CD4-positive, alpha-beta T cell (primary cell): ENCODE measurements at regions not wholly inside any gene's neighbourhood (a gene's known extent, or its start where the extent isn't known, plus 50 kb on each side); places are given as distances from the start of the nearest gene placed in this dataset.

Source experiments
- ATAC-seq: fragments of 200-7000 bp; cut with Tn5 transposase; one replicate; pipeline ENCODE4 v1.10.0; 2022; ENCODE audit warnings: mild to moderate bottlenecking; ENCODE audit not compliant: poor library complexity
- CTCF ChIA-PET: fragments of 350-600 bp; sonication (Branson Sonifier 250); formaldehyde crosslinking; loops from one replicate; lab custom pipeline; 2021; ENCODE audit warnings: antibody characterized with exemption, inconsistent platforms; lab: Charles Lee
- POLR2A ChIA-PET: fragments of 350-600 bp; sonication (Branson Sonifier 250); formaldehyde crosslinking; loops from one replicate; lab custom pipeline; 2021; ENCODE audit warnings: antibody characterized with exemption, inconsistent platforms; lab: Charles Lee
- DNase-seq, 14 experiments: peaks; one replicate each; pipeline ENCODE4 v3.0.0-alpha.2; 2013 to 2020; ENCODE audit warnings: mixed read lengths in 2 of 14
- H3K27ac ChIP-seq, 2 donors: one replicate each; pipeline versions ENCODE4 v1.5.1 to v1.7.0; 2013; ENCODE audit warnings: low read length in 2 of 2, low read depth in 1 of 2, mild to moderate bottlenecking in 1 of 2
- H3K27me3 ChIP-seq, 2 experiments: 1 replicate in 1 of 2; 2 replicates in 1 of 2; pipeline versions ENCODE4 v1.6.1 to v1.7.0; 2013; ENCODE audit warnings: low read length in 2 of 2, control low read depth in 1 of 2, mild to moderate bottlenecking in 1 of 2, moderate library complexity in 1 of 2; ENCODE audit not compliant: insufficient read depth in 2 of 2, control insufficient read depth in 1 of 2
- H3K36me3 ChIP-seq: one replicate; pipeline ENCODE4 v1.6.1; 2013; ENCODE audit warnings: low read length, control low read depth; ENCODE audit not compliant: insufficient read depth
- H3K4me1 ChIP-seq: one replicate; pipeline ENCODE4 v1.6.1; 2013; ENCODE audit warnings: low read length, control low read depth; ENCODE audit not compliant: insufficient read depth
- H3K4me3 ChIP-seq: one replicate; pipeline ENCODE4 v1.5.1; 2013; ENCODE audit warnings: mild to moderate bottlenecking, low read length, moderate library complexity
- H3K9me3 ChIP-seq, 2 experiments: 1 replicate in 1 of 2; 2 replicates in 1 of 2; pipeline versions ENCODE4 v1.6.1 to v1.7.0; 2013; ENCODE audit warnings: low read length in 2 of 2, mild to moderate bottlenecking in 2 of 2, control low read depth in 1 of 2, moderate library complexity in 1 of 2; ENCODE audit not compliant: control insufficient read depth in 1 of 2, insufficient read depth in 1 of 2
- H3K27ac Mint-ChIP-seq: one replicate; pipeline ENCODE4 v1.8.0; 2020; ENCODE audit warnings: mixed read lengths
- H3K27me3 Mint-ChIP-seq: one replicate; pipeline ENCODE4 v1.8.0; 2021; ENCODE audit warnings: mixed read lengths
- H3K36me3 Mint-ChIP-seq: one replicate; pipeline ENCODE4 v1.8.0; 2021; ENCODE audit warnings: low read depth, mixed read lengths
- H3K4me1 Mint-ChIP-seq: one replicate; pipeline ENCODE4 v1.8.0; 2021; ENCODE audit warnings: low read depth, mixed read lengths
- H3K4me3 Mint-ChIP-seq: one replicate; pipeline ENCODE4 v1.8.0; 2020; ENCODE audit warnings: mild to moderate bottlenecking, mixed read lengths
- H3K9me3 Mint-ChIP-seq: one replicate; pipeline ENCODE4 v1.8.0; 2020; ENCODE audit warnings: mixed read lengths
- CTCF ChIP-seq: fragments of 200-600 bp; IDR thresholded peaks from one replicate; pipeline ENCODE4 v1.8.0; 2022; ENCODE audit warnings: antibody characterized with exemption, mild to moderate bottlenecking
- intact Hi-C, 2 experiments: fragments of 100-400 bp; cut with DNase I in 1 of 2; cut with micrococcal nuclease in 1 of 2; formaldehyde crosslinking; loops; one replicate each; pipeline versions ENCODE4 v1.15.1 to v1.9.0; 2023 to 2025; cut with DNase I, micrococcal nuclease

- no peak overlapping the region for H3K4me3 ChIP-seq
- DNase-seq (peak in 1 of 14 experiments; percentile 31), ATAC-seq (peak; percentile 73)
- POLR2A ChIA-PET = interaction anchor here (1.5 kb wide), 1 partner anchor 237 kb away, joined by 6 read pairs; no protein-coding TSS in a partner anchor
- intact Hi-C loops = loop anchor here (1.0 to 10.0 kb wide), 5 partner anchors 236 to 527 kb away; no protein-coding TSS in a partner anchor
- no peak overlapping the region for H3K27ac ChIP-seq
- no peaks in the 10 kb centered on the region for H3K9me3 ChIP-seq
- peak overlapping the region; percentile 47 for H3K4me3 Mint-ChIP-seq
- peaks cover 3% of the 10 kb centered on the region for H3K36me3 Mint-ChIP-seq
- H3K27me3 Mint-ChIP-seq = no peaks in the 10 kb centered on the region
- CTCF ChIA-PET = no interaction called here
- no peaks in the 10 kb centered on the region for H3K27me3 ChIP-seq
- H3K9me3 Mint-ChIP-seq = no peaks in the 10 kb centered on the region
- peaks cover 19% of the 10 kb centered on the region for H3K4me1 Mint-ChIP-seq
- no peak overlapping the region for H3K27ac Mint-ChIP-seq
- peaks cover 5% of the 10 kb centered on the region for H3K4me1 ChIP-seq
- no peak for TF ChIP-seq CTCF
- no peaks in the 10 kb centered on the region for H3K36me3 ChIP-seq
Observed at GRCh38 chr3:113051787-113052186, 61.0 kb downstream of the GTPBP8 start.

GRCh38 chr3:113053169-113053568 is 62.4 kb downstream of the GTPBP8 start:
- Mint-ChIP-seq H3K27me3 (no peaks in the 10 kb centered on the region), H3K36me3 (peaks cover under 1% of the 10 kb centered on the region), H3K9me3 (no peaks in the 10 kb centered on the region), H3K4me3 (no peak overlapping the region), H3K4me1 (peaks cover 19% of the 10 kb centered on the region), H3K27ac (peak overlapping the region; percentile 9)
- Histone ChIP-seq H3K36me3 (no peaks in the 10 kb centered on the region), H3K4me3 (no peak overlapping the region), H3K9me3 (no peaks in the 10 kb centered on the region), H3K27ac (no peak overlapping the region), H3K4me1 (peaks cover 5% of the 10 kb centered on the region), H3K27me3 (no peaks in the 10 kb centered on the region)
- TF ChIP-seq CTCF = no peak
- intact Hi-C loops = loop anchor here (5.0 to 10.0 kb wide), 2 partner anchors 318 to 524 kb away; no protein-coding TSS in a partner anchor
- POLR2A ChIA-PET = no interaction called here
- ATAC-seq (no peak), DNase-seq (no peak)
- CTCF ChIA-PET = no interaction called here

GRCh38 chr3:113054552-113054951 is 63.8 kb downstream of the GTPBP8 start:
- no peak for DNase-seq
- ChIA-PET CTCF (no interaction called here), POLR2A (no interaction called here)
- intact Hi-C loops = loop anchor here (5.0 to 10.0 kb wide), 2 partner anchors 320 to 523 kb away; no protein-coding TSS in a partner anchor
- Histone ChIP-seq H3K27me3 (no peaks in the 10 kb centered on the region), H3K27ac (no peak overlapping the region), H3K36me3 (no peaks in the 10 kb centered on the region), H3K4me1 (peaks cover 5% of the 10 kb centered on the region), H3K9me3 (no peaks in the 10 kb centered on the region), H3K4me3 (no peak overlapping the region)
- no peak for ATAC-seq
- H3K36me3 Mint-ChIP-seq = no peaks in the 10 kb centered on the region
- H3K4me1 Mint-ChIP-seq = peaks cover 19% of the 10 kb centered on the region
- H3K27me3 Mint-ChIP-seq = no peaks in the 10 kb centered on the region
- H3K9me3 Mint-ChIP-seq = no peaks in the 10 kb centered on the region
- no peak for TF ChIP-seq CTCF
- no peak overlapping the region for H3K27ac Mint-ChIP-seq
- no peak overlapping the region for H3K4me3 Mint-ChIP-seq
